NCI-H146 treated with DMSO at 0.1 percent for 48 hours (cell line): ENCODE measurements at regions not wholly inside any gene's neighbourhood (a gene's known extent, or its start where the extent isn't known, plus 50 kb on each side); places are given as distances from the start of the nearest gene placed in this dataset.

Experiments
- DNase-seq: peaks from one replicate; lab custom pipeline; 2025; ENCODE audit not compliant: unreplicated experiment; lab: John Stamatoyannopoulos, UW

DNA sequence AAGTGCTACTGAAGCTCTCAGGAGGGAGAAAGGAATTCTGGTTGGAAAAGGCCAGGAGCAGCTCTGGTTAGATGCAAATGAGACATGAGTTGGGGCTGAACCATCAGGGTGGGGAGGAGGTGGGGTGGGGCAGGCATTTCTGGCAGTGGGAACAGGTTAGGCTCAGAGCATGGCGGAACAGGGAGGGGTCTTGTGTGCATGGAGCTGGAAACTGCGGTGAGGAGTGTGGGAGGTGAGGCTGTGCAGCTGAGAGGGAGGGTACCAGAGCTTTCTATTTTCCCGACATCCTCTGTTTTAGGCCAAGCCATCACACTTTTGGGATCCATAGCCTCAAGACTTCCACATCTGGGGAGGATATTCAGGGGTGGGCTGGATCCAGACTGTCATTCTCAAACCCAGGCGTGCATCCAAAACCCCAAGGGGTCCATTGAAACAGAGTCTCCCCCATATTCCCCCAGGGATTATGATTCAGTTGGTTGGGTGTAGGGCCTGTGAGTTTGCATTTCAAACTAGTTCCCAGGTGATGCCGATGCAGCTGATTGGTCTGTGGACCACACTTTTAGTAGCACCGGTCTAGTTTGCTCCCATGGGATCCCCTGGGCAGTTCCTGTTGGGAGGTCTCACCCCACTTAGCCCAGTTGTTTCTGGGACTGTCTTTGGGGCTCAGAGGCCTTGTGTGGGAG is 100.9 kb upstream of the TLE3 start:
- DNase-seq: no peak

DNA sequence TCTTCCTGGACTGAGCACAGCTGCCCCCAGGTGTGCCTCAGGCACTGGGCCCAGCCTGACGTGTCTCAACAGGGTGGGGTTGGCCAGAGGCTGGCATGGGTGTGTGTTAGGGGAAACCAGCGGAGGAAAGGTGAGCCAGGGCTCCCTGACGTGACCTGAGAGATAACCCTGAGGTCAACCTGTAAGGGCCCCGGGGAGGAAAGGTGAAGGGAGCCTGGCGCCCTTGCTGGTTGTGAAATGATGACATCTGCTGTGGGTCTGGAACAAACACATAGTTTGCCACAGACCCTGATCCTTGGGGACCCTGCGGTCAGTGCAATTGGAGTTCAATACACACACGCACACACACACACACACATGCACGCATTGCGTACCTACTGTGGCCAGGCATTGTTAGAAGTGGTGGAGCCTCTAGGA is 100.2 kb upstream of the TLE3 start:
- peak; percentile 6 for DNase-seq

DNA sequence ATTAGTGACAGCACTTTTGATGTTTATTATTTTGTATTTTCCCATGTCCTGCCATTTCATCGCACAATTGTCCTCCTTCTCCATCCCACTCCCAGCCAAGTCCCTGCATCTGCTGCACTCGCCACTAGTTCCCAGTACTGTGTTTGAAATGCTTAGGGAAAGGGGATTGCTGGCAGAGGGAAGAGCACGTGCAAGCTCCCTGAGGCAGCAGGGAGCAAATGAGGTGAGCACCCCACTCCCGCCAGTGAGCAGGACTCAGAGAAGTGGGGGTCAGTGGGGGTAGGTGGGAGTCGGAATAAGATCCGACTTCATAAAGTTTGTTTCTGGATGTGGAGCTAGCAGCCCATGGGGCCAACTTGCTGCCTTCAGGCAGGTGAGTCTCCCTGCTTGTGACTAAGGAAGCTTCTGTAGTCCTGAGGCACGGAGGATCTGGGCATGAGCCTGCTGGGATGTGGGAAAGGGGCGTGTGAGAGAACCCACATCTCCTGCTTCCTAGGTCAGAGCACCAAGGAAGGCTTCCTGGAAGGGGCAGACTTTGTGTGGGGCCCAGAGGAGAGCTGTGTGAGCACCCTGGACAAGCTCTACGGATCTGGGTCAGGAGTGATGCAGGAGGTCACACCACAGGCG is 99.7 kb upstream of the TLE3 start:
- DNase-seq: no peak

DNA sequence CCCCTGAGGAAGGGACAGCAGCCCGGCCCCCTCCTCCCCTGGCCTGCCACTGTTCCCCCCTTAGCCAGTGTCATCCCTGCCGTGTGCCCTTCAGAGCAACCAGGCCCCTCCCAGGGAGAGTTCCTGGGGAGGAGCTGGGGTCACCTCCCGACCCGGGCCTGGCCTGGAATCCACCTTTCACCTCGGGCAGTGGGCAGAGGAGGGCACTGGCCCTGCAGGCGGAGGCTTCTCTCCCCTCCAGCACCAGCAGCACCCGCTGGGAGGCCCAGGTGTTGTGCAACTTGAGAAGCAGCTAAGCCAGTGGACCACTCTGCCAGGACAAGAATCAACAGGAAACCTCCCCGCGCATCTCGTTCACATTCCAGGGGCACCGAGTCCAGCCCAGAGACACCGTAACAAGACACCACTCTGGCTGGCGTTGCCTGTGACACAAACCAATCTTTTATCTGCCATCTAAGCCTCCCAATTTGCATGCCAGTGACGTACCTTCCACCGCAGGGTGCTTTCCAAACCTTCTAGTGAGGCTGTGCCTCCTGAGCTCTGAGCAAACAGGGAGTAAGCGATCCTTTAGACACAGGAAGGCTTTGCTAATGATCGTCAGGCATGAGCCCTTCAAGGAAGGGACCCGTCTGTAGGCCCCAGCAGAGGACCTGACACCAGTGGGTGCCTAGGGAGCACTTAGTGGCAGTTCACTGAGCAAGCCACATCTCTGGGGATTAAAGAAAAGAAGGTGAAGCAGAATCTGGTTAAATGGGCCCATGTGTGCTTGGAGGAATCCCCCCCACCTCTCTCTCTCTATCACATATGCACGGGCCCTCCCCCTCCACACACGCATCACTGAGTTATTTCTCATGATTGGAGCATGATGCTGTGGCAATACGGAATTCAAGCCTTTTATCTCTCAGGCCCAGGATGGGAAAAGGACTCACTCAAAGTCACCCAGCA is 98.9 kb upstream of the TLE3 start:
- DNase-seq: peak; percentile 92

DNA sequence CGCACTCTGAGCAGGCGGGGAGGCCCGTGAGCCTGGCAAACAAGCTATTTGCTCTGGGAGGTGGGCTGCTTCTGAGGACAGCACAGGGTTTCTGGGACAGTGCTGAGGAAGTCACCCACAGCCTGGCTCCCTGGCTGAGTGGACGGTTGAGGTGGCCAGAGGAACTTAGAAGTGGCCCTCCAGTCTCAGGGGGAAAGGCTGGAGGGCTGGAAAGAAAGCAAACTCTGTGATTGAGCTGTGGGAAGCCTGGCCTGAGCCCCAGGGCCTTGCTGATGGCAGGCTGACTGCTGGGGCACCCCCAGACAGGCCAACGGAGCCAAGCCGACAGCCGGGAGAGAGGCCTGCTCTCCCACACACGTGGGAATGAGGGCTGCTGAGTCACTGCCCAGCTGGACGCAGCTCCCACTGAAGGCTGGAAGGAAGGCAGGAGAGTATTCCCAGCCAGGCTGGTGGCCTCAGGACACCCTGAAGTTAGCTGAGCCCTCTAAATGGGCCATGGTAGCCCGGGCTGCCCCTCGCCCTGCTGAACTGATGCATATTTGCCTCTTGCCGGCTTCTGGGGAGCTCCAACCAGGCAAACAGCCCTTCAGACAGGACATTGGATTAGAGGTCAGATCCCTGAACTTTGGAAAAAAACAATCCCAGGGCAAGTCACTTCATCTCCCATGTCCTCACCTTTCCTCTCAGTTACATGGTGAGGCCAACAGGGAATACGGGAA is 98.0 kb upstream of the TLE3 start:
- no peak for DNase-seq

DNA sequence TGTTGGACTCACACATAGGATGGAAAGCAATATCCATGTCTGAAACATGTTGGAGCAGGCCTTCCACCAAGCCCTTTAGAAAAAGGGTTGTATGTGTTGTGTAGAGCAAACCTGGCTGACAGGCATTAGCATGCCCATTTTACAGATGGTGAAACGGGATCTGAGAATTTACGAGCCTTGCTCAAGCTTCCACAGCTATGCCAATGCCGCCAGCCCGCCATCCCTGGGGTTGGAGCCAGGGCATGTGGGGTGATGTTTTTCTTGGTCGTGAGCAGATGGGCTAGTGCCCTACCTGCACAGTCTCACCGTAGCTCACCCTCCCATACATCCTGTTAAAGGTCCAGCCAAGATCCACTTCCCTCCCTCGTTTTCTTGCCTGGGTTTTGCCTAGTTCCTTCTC is 97.5 kb upstream of the TLE3 start:
- no peak for DNase-seq

DNA sequence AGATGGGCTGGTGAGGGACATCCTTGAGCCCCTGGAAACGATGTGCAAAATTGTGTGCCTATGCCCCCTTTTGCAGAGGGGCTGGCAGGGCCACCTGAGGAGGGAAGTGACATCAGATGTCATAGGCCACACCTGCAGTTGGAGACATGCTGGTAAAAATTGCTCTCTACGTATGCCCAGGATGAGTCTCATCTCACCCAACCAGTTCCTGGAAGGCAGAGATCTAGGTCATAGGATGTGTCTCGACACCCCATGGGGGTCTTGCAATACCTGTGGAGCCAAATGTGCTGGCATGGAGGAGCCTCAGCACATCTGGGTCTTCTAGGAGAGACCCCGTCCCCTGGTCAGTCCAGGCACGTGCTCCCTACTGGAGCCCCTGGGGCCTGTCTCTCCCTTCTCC is 96.5 kb upstream of the TLE3 start:
- DNase-seq: no peak

DNA sequence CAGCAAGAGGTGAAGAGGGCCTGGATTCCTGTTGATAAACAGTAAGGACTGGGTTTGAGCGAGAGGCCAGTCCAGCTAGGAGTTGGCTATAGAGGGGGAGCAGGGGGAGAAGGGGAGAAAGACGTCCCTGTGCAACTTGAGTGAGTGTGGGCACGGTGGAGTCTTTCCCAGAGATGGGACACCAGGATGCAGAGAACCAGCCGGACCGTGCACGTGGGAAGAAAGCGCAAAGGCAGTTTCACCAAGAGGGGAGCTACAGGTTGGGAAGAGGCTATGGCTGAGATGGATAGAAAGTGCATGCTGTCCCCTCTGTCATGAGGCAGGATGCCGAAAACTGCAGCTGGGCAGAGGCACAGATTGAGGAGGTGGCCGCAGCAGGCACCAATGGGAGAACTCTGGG is 96.0 kb upstream of the TLE3 start:
- no peak for DNase-seq

DNA sequence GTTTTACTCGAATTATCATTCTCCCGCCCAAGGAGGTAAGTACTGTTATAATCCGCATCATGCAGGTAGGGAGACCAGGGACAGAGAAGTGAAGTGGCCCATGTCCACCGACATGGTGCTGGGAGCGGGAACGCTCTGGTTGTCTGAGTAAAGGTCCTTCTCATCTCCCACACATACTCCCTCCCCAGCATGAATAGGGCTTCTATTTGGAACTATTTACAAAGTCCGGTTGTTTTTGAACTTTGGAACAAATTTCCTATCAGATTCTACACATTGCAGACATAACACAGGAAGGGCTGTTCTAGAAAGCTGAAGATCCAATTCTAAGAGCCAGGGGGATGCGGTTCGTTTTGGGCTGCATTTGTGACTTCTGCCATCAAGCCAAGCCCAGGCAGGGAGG is 94.8 kb upstream of the TLE3 start:
- DNase-seq: no peak

DNA sequence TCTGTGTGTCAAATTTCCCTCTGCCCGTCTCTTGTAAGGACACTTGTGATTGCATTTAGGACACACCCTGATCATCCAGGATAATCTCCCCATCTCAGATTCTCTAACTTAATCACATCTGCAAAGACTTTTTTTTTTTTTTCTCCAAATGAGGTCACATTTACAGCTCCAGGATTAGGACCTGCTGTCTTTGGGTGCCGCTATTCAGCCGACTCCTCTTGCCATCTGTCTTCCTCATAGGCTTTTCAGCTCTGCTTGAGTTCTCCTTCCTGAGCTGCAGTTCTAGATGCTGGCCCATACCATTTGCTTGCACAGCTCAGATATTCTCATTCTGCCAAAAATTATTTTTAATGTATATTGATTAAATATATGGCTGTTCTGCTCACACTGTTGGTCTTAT is 94.3 kb upstream of the TLE3 start:
- DNase-seq: no peak

DNA sequence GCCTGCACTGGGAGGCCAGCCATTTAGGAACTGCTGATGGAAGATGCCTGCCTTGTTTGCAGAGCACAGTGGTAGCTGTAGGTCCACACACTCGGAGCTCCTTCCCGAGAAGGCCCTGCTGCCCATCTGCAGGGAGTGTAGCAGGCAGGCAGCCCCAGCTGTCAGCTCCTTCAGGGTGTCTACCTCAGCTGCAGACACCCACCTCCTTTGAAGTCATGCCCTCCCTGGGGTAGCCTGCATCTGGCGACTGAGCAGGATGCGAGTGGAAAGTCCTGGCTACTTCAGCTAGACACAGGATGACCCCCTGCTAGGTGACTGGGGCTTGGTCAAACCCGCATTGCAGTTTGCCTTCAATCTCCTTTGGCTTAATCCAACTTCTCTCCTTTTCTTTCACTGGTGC is 93.2 kb upstream of the TLE3 start:
- no peak for DNase-seq

DNA sequence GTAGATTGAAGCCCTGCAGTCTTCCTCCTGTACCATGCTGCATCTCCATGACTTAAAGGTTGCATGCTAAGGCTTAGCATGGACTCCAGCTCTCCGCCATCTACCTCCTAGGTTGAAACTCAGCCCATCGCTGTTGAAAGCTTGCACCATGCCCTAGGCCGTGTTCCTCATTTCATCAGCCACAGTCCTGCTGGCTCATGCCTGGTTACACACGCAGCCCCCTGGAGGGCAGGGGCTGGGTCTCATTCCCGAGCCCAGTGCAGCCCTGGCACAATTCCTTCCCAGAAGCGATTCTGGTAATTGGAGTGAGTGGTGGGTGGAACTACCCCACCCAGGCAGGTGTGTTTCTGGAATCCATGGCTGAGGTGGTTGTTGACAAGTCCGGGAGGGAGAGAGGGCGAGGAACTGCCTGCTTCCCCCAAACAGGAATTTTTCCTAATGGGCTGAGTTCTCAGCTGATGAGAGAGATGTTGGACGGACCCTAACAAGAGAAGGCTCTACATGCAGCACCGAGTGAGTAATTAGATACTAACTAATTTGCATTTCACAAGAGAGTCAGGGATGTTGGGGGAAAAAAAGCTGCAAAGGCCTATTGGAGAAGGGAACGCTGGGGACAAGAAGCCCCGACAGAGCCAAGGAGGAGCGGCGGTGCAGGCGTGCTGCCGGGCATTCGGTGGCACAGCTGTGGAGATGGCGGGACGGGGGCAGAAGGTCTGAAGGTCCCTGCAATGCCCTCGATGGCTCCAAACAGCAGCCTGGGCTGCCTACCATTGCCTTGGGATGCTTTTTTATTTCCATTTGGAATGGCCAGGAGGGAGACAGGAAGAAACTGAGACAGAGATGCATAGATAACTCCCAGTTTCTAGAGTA is 92.3 kb upstream of the TLE3 start:
- DNase-seq: no peak

DNA sequence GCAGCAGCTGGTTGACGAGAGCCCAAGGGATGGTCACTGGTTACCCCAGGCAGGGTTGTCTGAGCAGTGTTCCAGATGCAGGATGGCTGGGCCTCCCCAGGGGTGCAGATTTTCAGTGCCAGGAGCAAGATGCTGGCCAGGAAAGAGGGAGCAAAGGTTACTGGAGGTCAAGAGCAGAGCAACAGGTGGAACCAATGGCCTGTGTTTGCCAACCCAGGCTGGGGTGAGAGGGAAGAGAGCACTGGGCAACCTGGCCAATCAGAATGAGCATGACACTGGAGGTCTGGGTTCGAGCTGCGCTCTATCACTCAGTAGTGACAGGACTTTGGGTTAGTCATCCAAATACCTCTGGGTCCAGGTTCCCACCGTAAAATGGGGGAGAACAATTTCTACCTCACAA is 90.6 kb upstream of the TLE3 start:
- no peak for DNase-seq

DNA sequence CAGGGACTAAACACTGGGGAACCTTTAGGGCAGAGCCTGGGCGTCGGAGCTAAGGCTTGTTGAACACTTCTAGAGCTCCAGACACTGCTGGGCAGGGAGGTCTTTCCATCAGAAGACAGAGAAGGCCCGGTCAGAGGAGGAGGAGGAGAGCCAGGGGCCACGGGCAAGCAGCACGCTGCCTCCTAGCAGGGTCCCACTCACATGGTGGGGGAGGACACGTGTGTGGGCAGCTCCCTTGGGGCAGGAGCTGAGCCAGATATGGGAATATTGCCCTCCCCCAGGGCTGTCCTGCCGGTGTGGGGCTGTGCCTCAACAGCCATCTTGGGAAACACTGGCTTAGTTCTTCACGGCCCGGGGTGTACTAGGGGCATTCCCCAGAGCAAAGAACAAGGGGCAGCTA is 89.6 kb upstream of the TLE3 start:
- no peak for DNase-seq

DNA sequence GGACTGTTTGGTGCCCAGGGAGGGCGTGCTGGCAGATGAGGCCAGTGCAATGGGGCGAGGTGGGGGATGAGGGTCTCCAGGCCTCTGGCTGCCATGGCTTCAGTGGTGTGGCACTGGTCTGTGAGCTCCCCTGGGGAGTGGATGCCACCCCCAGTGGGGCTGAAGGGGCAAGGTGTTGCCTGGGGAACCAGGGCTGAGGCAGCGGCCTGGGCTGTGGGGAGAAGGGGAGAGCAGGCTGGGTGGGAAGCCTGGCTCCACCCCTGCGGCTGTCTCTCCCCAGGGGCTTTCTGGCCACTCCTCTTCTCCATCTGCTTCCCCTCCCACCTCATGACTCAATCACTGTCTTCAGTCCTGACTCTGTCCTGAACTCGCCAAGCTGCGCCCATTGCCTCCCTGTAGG is 88.4 kb upstream of the TLE3 start:
- no peak for DNase-seq

DNA sequence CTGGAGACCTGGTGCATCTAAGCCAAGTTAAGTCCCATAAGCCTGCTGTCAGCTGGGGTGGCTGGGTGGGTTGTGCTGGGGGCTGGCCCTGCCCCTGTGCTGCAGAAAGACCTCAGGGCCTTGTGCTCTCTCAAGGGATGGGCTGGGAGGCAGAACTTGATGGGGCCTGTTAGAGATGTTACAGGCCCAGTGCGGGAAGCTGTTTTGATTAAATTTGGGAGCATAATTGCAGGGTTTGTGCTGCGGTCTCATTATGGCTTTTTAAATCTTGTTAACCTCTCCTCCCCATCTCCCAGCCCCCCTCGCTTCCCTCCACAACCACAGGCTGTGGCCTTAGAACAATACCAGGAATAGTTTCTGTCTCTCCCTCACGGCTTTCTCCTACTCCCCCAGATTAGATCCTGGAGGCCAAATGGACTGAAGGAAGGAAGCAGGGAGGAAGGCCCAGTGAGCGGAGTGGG is 87.6 kb upstream of the TLE3 start:
- DNase-seq: no peak

DNA sequence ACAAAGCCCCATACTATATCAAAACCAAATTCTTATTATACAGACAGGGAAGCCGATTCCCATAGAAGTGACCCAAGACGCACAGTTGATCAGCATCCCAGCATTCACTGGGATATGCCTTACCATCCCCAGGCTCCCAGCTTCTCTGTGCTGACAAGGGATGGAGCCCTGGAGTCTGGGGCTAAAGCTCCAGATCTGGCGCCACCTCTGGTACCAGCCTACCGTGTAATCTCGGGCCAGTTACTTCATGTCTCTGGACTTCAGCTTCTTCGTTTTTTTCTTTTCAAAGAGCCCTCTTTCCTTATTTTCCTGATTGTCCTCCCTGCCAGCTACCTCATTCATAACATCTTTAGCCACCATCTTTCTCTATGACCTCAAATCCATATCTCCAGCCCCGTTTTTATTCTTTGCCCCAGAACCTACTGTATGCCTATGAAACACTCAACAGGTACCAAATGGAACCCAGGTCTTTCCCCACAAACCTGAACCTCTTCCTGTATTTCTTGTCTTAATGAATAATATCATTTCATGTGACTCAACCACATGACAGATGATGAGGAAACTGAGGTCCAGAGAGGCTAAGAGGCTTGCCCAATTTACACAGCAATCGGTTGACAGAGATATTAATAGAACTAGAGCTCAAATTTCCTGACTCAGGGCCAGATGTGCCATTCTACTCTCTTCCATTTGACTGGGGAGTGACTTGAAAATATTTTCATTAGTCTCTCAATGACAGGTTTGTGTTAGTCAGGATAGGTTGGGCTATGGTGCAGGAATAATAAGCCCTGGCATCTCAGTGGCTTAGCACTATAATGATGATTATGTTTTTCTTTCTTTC is 85.4 kb upstream of the TLE3 start:
- DNase-seq: no peak

DNA sequence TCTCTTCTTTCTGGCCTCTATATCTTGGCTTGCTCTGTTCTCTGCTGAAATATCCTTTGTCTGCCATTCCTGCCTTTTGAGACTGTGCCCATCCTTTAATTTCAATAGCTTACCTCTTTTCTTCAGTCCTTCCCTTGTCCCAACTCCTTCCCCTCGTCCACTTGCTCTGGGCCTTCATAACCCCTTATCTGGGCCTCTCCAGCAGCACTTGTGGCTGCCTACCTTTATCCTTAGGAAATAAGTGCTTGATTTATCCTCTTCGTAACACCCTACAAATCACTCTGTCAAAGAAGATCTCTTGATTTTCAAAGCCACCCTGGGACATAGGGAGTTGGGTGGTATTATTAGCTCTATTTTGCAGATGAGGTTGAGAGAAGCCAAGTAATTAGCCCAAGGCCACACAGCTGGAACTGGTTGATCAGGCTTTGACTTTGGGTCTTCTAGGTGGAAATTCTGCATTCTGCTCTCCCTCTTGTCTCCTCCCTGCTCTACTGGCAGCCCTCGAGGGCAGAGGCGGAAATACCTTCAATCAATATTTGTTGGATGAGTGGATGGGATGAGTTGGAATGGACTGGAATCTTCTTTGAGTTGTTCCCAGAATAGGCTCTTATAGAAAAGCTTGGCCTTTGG is 84.0 kb upstream of the TLE3 start:
- no peak for DNase-seq
